Activated CD8-positive, alpha-beta T cell treated with anti-CD3 and anti-CD28 coated beads, Interleukin-2, amount 10 ng/mL, durations not matched to agents 7 days and 5 days (primary cell): ENCODE measurements at regions not wholly inside any gene's neighbourhood (a gene's known extent, or its start where the extent isn't known, plus 50 kb on each side); places are given as distances from the start of the nearest gene placed in this dataset.
"Not testable (repeated sequence)": the region's sequence is repeated elsewhere in the genome, so short reads cannot be mapped to it uniquely, and the experiment has no call there.

Source experiments
- ATAC-seq: fragments of 150-1000 bp; cut with Tn5 transposase; one replicate; pipeline ENCODE4 v1.10.0; 2021; ENCODE audit warnings: moderate library complexity
- CTCF ChIA-PET: fragments of 350-600 bp; sonication (Branson Sonifier 250); formaldehyde crosslinking; loops from one replicate; lab custom pipeline; 2021; ENCODE audit warnings: antibody characterized with exemption; lab: Charles Lee
- POLR2A ChIA-PET: fragments of 350-600 bp; sonication (Branson Sonifier 250); formaldehyde crosslinking; loops from one replicate; lab custom pipeline; 2021; ENCODE audit warnings: antibody characterized with exemption; lab: Charles Lee
- DNase-seq: peaks from one replicate; pipeline ENCODE4 v3.0.0-alpha.2; 2020
- H3K27ac Mint-ChIP-seq: one replicate; pipeline ENCODE4 v1.8.0; 2021; ENCODE audit warnings: mild to moderate bottlenecking, mixed read lengths
- H3K27me3 Mint-ChIP-seq: one replicate; pipeline ENCODE4 v1.8.0; 2021; ENCODE audit warnings: low read depth, mixed read lengths
- H3K36me3 Mint-ChIP-seq: one replicate; pipeline ENCODE4 v1.8.0; 2021; ENCODE audit warnings: low read depth, mixed read lengths
- H3K4me1 Mint-ChIP-seq: one replicate; pipeline ENCODE4 v1.8.0; 2021; ENCODE audit warnings: low read depth, mixed read lengths
- H3K4me3 Mint-ChIP-seq: one replicate; pipeline ENCODE4 v1.8.0; 2021; ENCODE audit warnings: mild to moderate bottlenecking, mixed read lengths
- H3K9me3 Mint-ChIP-seq: one replicate; pipeline ENCODE4 v1.8.0; 2022; ENCODE audit warnings: mixed read lengths; ENCODE audit not compliant: insufficient read depth

- H3K27ac Mint-ChIP-seq, DNase-seq, H3K27me3 Mint-ChIP-seq, H3K36me3 Mint-ChIP-seq, CTCF ChIA-PET, H3K9me3 Mint-ChIP-seq, H3K4me3 Mint-ChIP-seq, ATAC-seq, H3K4me1 Mint-ChIP-seq: not testable (repeated sequence)
- POLR2A ChIA-PET, result interaction anchor here (0.6 to 0.8 kb wide), 2 partner anchors 12 to 833 kb away, joined by 3 to 4 read pairs; no protein-coding TSS in a partner anchor
Measured at GRCh38 chr2:16345231-16345630, 320.4 kb downstream of the CYRIA start.

- POLR2A ChIA-PET, result interaction anchor here (0.6 kb wide), 1 partner anchor 246 kb away, joined by 3 read pairs; no protein-coding TSS in a partner anchor
- H3K36me3 Mint-ChIP-seq, result no peaks in the 10 kb centered on the region
- CTCF ChIA-PET, result no interaction called here
- DNase-seq (no peak), ATAC-seq (no peak)
- no peaks in the 10 kb centered on the region for H3K27me3 Mint-ChIP-seq
- H3K9me3 Mint-ChIP-seq, result peaks cover 7% of the 10 kb centered on the region
- H3K4me3 Mint-ChIP-seq, result no peak overlapping the region
- no peaks in the 10 kb centered on the region for H3K4me1 Mint-ChIP-seq
- H3K27ac Mint-ChIP-seq, result no peak overlapping the region
Measured at GRCh38 chr2:16339206-16339605, 326.4 kb downstream of the CYRIA start.

GRCh38 chr2:16338026-16338425, 327.6 kb downstream of the CYRIA start:
- Mint-ChIP-seq H3K27ac (no peak overlapping the region), H3K27me3 (no peaks in the 10 kb centered on the region), H3K4me1 (no peaks in the 10 kb centered on the region), H3K4me3 (no peak overlapping the region), H3K9me3 (peaks cover 7% of the 10 kb centered on the region), H3K36me3 (no peaks in the 10 kb centered on the region)
- CTCF ChIA-PET, result no interaction called here
- no peak for ATAC-seq
- POLR2A ChIA-PET, result no interaction called here
- DNase-seq, result no peak

- DNase-seq, result no peak
- no peak overlapping the region for H3K4me3 Mint-ChIP-seq
- ChIA-PET POLR2A (no interaction called here), CTCF (no interaction called here)
- no peaks in the 10 kb centered on the region for H3K4me1 Mint-ChIP-seq
- H3K36me3 Mint-ChIP-seq, result no peaks in the 10 kb centered on the region
- H3K27me3 Mint-ChIP-seq, result no peaks in the 10 kb centered on the region
- peaks cover 7% of the 10 kb centered on the region for H3K9me3 Mint-ChIP-seq
- no peak for ATAC-seq
- no peak overlapping the region for H3K27ac Mint-ChIP-seq
Measured at GRCh38 chr2:16336916-16337315, 328.7 kb downstream of the CYRIA start.

GRCh38 chr2:16336491-16336890, 329.1 kb downstream of the CYRIA start:
- H3K36me3 Mint-ChIP-seq, result no peaks in the 10 kb centered on the region
- no peak for DNase-seq
- ATAC-seq, result no peak
- H3K27me3 Mint-ChIP-seq, result no peaks in the 10 kb centered on the region
- H3K4me1 Mint-ChIP-seq, result no peaks in the 10 kb centered on the region
- H3K27ac Mint-ChIP-seq, result no peak overlapping the region
- H3K9me3 Mint-ChIP-seq, result peaks cover 7% of the 10 kb centered on the region
- ChIA-PET POLR2A (no interaction called here), CTCF (no interaction called here)
- H3K4me3 Mint-ChIP-seq, result no peak overlapping the region

GRCh38 chr2:16335947-16336346, 329.7 kb downstream of the CYRIA start:
- no peaks in the 10 kb centered on the region for H3K27me3 Mint-ChIP-seq
- peaks cover 7% of the 10 kb centered on the region for H3K9me3 Mint-ChIP-seq
- no peak for DNase-seq
- H3K4me3 Mint-ChIP-seq, result no peak overlapping the region
- no peak for ATAC-seq
- no peaks in the 10 kb centered on the region for H3K36me3 Mint-ChIP-seq
- CTCF ChIA-PET, result no interaction called here
- H3K4me1 Mint-ChIP-seq, result no peaks in the 10 kb centered on the region
- no peak overlapping the region for H3K27ac Mint-ChIP-seq
- POLR2A ChIA-PET, result no interaction called here

GRCh38 chr2:16335604-16335930, 330.1 kb downstream of the CYRIA start:
- ChIA-PET CTCF (no interaction called here), POLR2A (no interaction called here)
- Mint-ChIP-seq H3K4me3 (no peak overlapping the region), H3K9me3 (peaks cover 7% of the 10 kb centered on the region), H3K36me3 (no peaks in the 10 kb centered on the region), H3K27ac (no peak overlapping the region), H3K27me3 (no peaks in the 10 kb centered on the region), H3K4me1 (no peaks in the 10 kb centered on the region)
- DNase-seq (no peak), ATAC-seq (no peak)

- ChIA-PET POLR2A (no interaction called here), CTCF (no interaction called here)
- Mint-ChIP-seq H3K9me3 (peaks cover 7% of the 10 kb centered on the region), H3K27me3 (no peaks in the 10 kb centered on the region), H3K36me3 (no peaks in the 10 kb centered on the region), H3K4me3 (no peak overlapping the region), H3K4me1 (no peaks in the 10 kb centered on the region), H3K27ac (no peak overlapping the region)
- DNase-seq (no peak), ATAC-seq (no peak)
Measured at GRCh38 chr2:16334886-16335603, 330.6 kb downstream of the CYRIA start.

GRCh38 chr2:16334366-16334765, 331.3 kb downstream of the CYRIA start:
- no peaks in the 10 kb centered on the region for H3K4me1 Mint-ChIP-seq
- H3K27me3 Mint-ChIP-seq, result no peaks in the 10 kb centered on the region
- ChIA-PET POLR2A (no interaction called here), CTCF (no interaction called here)
- ATAC-seq (no peak), DNase-seq (no peak)
- no peak overlapping the region for H3K4me3 Mint-ChIP-seq
- no peaks in the 10 kb centered on the region for H3K36me3 Mint-ChIP-seq
- peaks cover 5% of the 10 kb centered on the region for H3K9me3 Mint-ChIP-seq
- H3K27ac Mint-ChIP-seq, result no peak overlapping the region

- Mint-ChIP-seq H3K9me3 (no peaks in the 10 kb centered on the region), H3K4me1 (no peaks in the 10 kb centered on the region), H3K4me3 (no peak overlapping the region), H3K27ac (no peak overlapping the region), H3K36me3 (no peaks in the 10 kb centered on the region), H3K27me3 (no peaks in the 10 kb centered on the region)
- CTCF ChIA-PET, result no interaction called here
- ATAC-seq (no peak), DNase-seq (no peak)
- POLR2A ChIA-PET, result interaction anchor here (0.8 kb wide), 1 partner anchor 11 kb away, joined by 3 read pairs; no protein-coding TSS in a partner anchor
Measured at GRCh38 chr2:16333681-16334080, 332.0 kb downstream of the CYRIA start.

- Mint-ChIP-seq H3K4me1 (no peaks in the 10 kb centered on the region), H3K36me3 (no peaks in the 10 kb centered on the region), H3K27me3 (no peaks in the 10 kb centered on the region), H3K27ac (no peak overlapping the region), H3K4me3 (no peak overlapping the region), H3K9me3 (no peaks in the 10 kb centered on the region)
- DNase-seq (no peak), ATAC-seq (no peak)
- ChIA-PET CTCF (no interaction called here), POLR2A (interaction anchor here (0.8 kb wide), 1 partner anchor 12 kb away, joined by 3 read pairs; no protein-coding TSS in a partner anchor)
Measured at GRCh38 chr2:16332681-16333557, 332.7 kb downstream of the CYRIA start.

GRCh38 chr2:16331772-16332171, 333.9 kb downstream of the CYRIA start:
- Mint-ChIP-seq H3K27ac (no peak overlapping the region), H3K36me3 (no peaks in the 10 kb centered on the region), H3K4me3 (no peak overlapping the region), H3K4me1 (no peaks in the 10 kb centered on the region), H3K27me3 (no peaks in the 10 kb centered on the region), H3K9me3 (no peaks in the 10 kb centered on the region)
- DNase-seq (no peak), ATAC-seq (no peak)
- ChIA-PET POLR2A (no interaction called here), CTCF (no interaction called here)
